Stimulated activated CD8-positive, alpha-beta memory T cell treated with anti-CD3 and anti-CD28 coated beads, Interleukin-4, amount 100 ng/mL, for 1 hour (primary cell): ENCODE measurements at regions not wholly inside any gene's neighbourhood (a gene's known extent, or its start where the extent isn't known, plus 50 kb on each side); places are given as distances from the start of the nearest gene placed in this dataset.
"Not testable (repeated sequence)": the region's sequence is repeated elsewhere in the genome, so short reads cannot be mapped to it uniquely, and the experiment has no call there.

Experiments used
- DNase-seq, 2 donors: peaks; one replicate each; pipeline ENCODE4 v3.0.0-alpha.2; 2020; ENCODE audit warnings: low read depth in 2 of 2, low spot score in 1 of 2

- no peak for DNase-seq
These were observed 160.2 kb downstream of the SH2D4B start for GRCh38 chr10:80697926-80698325.

- DNase-seq: peak; percentile 25 to 41
These were observed 161.9 kb downstream of the SH2D4B start for GRCh38 chr10:80699602-80700039.

GRCh38 chr10:80700252-80700651 is 162.6 kb downstream of the SH2D4B start:
- no peak for DNase-seq

- DNase-seq: no peak
These were observed 163.2 kb downstream of the SH2D4B start for GRCh38 chr10:80700760-80701444.

- no peak for DNase-seq
These were observed 164.0 kb downstream of the SH2D4B start for GRCh38 chr10:80701706-80702105.

- DNase-seq: no peak
These were observed 164.4 kb downstream of the SH2D4B start for GRCh38 chr10:80702143-80702542.

- DNase-seq: no peak
These were observed 168.2 kb downstream of the SH2D4B start for GRCh38 chr10:80705899-80706298.

- DNase-seq: no peak
These were observed 170.5 kb downstream of the SH2D4B start for GRCh38 chr10:80708185-80708584.

GRCh38 chr10:80708808-80709207 is 171.1 kb downstream of the SH2D4B start:
- DNase-seq: no peak

GRCh38 chr10:80709866-80710265 is 172.2 kb downstream of the SH2D4B start:
- no peak for DNase-seq

- DNase-seq: no peak
These were observed 175.8 kb downstream of the SH2D4B start for GRCh38 chr10:80713398-80713928.

GRCh38 chr10:80714566-80714965 is 176.9 kb downstream of the SH2D4B start:
- DNase-seq: no peak

- no peak for DNase-seq
These were observed 180.3 kb downstream of the SH2D4B start for GRCh38 chr10:80718024-80718423.

- DNase-seq: no peak
These were observed 182.2 kb downstream of the SH2D4B start for GRCh38 chr10:80719935-80720334.

- no peak for DNase-seq
These were observed 182.8 kb downstream of the SH2D4B start for GRCh38 chr10:80720549-80720948.

- DNase-seq: not testable (repeated sequence)
These were observed 190.7 kb downstream of the SH2D4B start for GRCh38 chr10:80728354-80728753.

GRCh38 chr10:80729896-80730295 is 192.2 kb downstream of the SH2D4B start:
- no peak for DNase-seq

GRCh38 chr10:80730522-80730921 is 192.8 kb downstream of the SH2D4B start:
- no peak for DNase-seq

- no peak for DNase-seq
These were observed 196.9 kb downstream of the SH2D4B start for GRCh38 chr10:80734589-80734988.

GRCh38 chr10:80737209-80737608 is 199.5 kb downstream of the SH2D4B start:
- no peak for DNase-seq

- DNase-seq: no peak
These were observed 201.6 kb downstream of the SH2D4B start for GRCh38 chr10:80739328-80739727.

GRCh38 chr10:80739963-80740715 is 202.4 kb downstream of the SH2D4B start:
- no peak for DNase-seq
